ENCODE measurements at regions not wholly inside any gene's neighbourhood (a gene's known extent, or its start where the extent isn't known, plus 50 kb on each side); places are given as distances from the start of the nearest gene placed in this dataset.

GRCh38 chr6:77181749-77182148 lies 281.5 kb downstream of the HTR1B start:
- Histone ChIP-seq H3K27me3 (ENCODE audit: insufficient read depth, poor library complexity, severe bottlenecking) (no peaks in the 10 kb centered on the region), H3K27ac (ENCODE audit: poor library complexity, severe bottlenecking) (no peak overlapping the region), H3K36me3 (ENCODE audit: low read depth) (peaks cover 3% of the 10 kb centered on the region; the same call in 1 of the 2 replicates), H3K4me1 (ENCODE audit: insufficient read depth, poor library complexity, severe bottlenecking) (no peaks in the 10 kb centered on the region), H3K9me3 (ENCODE audit: severe bottlenecking) (peaks cover 3% of the 10 kb centered on the region), H3K4me3 (ENCODE audit: severe bottlenecking) (no peak overlapping the region)
- no peak for TF ChIP-seq CTCF (IDR thresholded peaks at IDR 0.05; ENCODE audit: poor library complexity, severe bottlenecking)
- DNase-seq (ENCODE audit: low spot score) (no peak), ATAC-seq (ENCODE audit: low read depth) (no peak)

- no peak overlapping the region for H3K4me3 ChIP-seq (ENCODE audit: severe bottlenecking)
- DNase-seq (ENCODE audit: low spot score), result no peak
- H3K4me1 ChIP-seq (ENCODE audit: insufficient read depth, poor library complexity, severe bottlenecking), result no peaks in the 10 kb centered on the region
- no peaks in the 10 kb centered on the region for H3K27me3 ChIP-seq (ENCODE audit: insufficient read depth, poor library complexity, severe bottlenecking)
- TF ChIP-seq CTCF (IDR thresholded peaks at IDR 0.05; ENCODE audit: poor library complexity, severe bottlenecking), result no peak
- no peak for ATAC-seq (ENCODE audit: low read depth)
- no peak overlapping the region for H3K27ac ChIP-seq (ENCODE audit: poor library complexity, severe bottlenecking)
- H3K36me3 ChIP-seq (ENCODE audit: low read depth), result peaks cover 3% of the 10 kb centered on the region; the same call in 1 of the 2 replicates
- H3K9me3 ChIP-seq (ENCODE audit: severe bottlenecking), result peaks cover 3% of the 10 kb centered on the region
Observed at GRCh38 chr6:77180326-77180725, 283.0 kb downstream of the HTR1B start.

- Histone ChIP-seq H3K4me3 (ENCODE audit: severe bottlenecking) (no peak overlapping the region), H3K4me1 (ENCODE audit: insufficient read depth, poor library complexity, severe bottlenecking) (no peaks in the 10 kb centered on the region), H3K9me3 (ENCODE audit: severe bottlenecking) (no peaks in the 10 kb centered on the region), H3K27ac (ENCODE audit: poor library complexity, severe bottlenecking) (no peak overlapping the region), H3K36me3 (ENCODE audit: low read depth) (0 out of 2 replicates have a peak, but pooled peaks cover 5% of the 10 kb centered on the region), H3K27me3 (ENCODE audit: insufficient read depth, poor library complexity, severe bottlenecking) (no peaks in the 10 kb centered on the region)
- TF ChIP-seq CTCF (IDR thresholded peaks at IDR 0.05; ENCODE audit: poor library complexity, severe bottlenecking), result no peak
- DNase-seq (ENCODE audit: low spot score), result no peak
- peak; percentile 79 for ATAC-seq (ENCODE audit: low read depth)
Observed at GRCh38 chr6:77178821-77179220, 284.5 kb downstream of the HTR1B start.

GRCh38 chr6:77177470-77177869 lies 285.8 kb downstream of the HTR1B start:
- no peak overlapping the region for H3K4me3 ChIP-seq (ENCODE audit: severe bottlenecking)
- no peaks in the 10 kb centered on the region for H3K27me3 ChIP-seq (ENCODE audit: insufficient read depth, poor library complexity, severe bottlenecking)
- no peak for TF ChIP-seq CTCF (IDR thresholded peaks at IDR 0.05; ENCODE audit: poor library complexity, severe bottlenecking)
- DNase-seq (ENCODE audit: low spot score), result no peak
- no peak overlapping the region for H3K27ac ChIP-seq (ENCODE audit: poor library complexity, severe bottlenecking)
- no peaks in the 10 kb centered on the region for H3K9me3 ChIP-seq (ENCODE audit: severe bottlenecking)
- no peaks in the 10 kb centered on the region for H3K4me1 ChIP-seq (ENCODE audit: insufficient read depth, poor library complexity, severe bottlenecking)
- no peak for ATAC-seq (ENCODE audit: low read depth)
- H3K36me3 ChIP-seq (ENCODE audit: low read depth), result 0 out of 2 replicates have a peak, but pooled peaks cover 5% of the 10 kb centered on the region

- no peak for TF ChIP-seq CTCF (IDR thresholded peaks at IDR 0.05; ENCODE audit: poor library complexity, severe bottlenecking)
- DNase-seq (ENCODE audit: low spot score) (no peak), ATAC-seq (ENCODE audit: low read depth) (no peak)
- Histone ChIP-seq H3K9me3 (ENCODE audit: severe bottlenecking) (no peaks in the 10 kb centered on the region), H3K4me3 (ENCODE audit: severe bottlenecking) (no peak overlapping the region), H3K27ac (ENCODE audit: poor library complexity, severe bottlenecking) (no peak overlapping the region), H3K4me1 (ENCODE audit: insufficient read depth, poor library complexity, severe bottlenecking) (no peaks in the 10 kb centered on the region), H3K36me3 (ENCODE audit: low read depth) (0 out of 2 replicates have a peak, but pooled peaks cover 5% of the 10 kb centered on the region), H3K27me3 (ENCODE audit: insufficient read depth, poor library complexity, severe bottlenecking) (no peaks in the 10 kb centered on the region)
Observed at GRCh38 chr6:77173472-77174074, 289.7 kb downstream of the HTR1B start.

Measured in RWPE2 (cell line).